ENCODE measurements at regions not wholly inside any gene's neighbourhood (a gene's known extent, or its start where the extent isn't known, plus 50 kb on each side); places are given as distances from the start of the nearest gene placed in this dataset.
"Not testable (repeated sequence)": the region's sequence is repeated elsewhere in the genome, so short reads cannot be mapped to it uniquely, and the experiment has no call there.

DNA sequence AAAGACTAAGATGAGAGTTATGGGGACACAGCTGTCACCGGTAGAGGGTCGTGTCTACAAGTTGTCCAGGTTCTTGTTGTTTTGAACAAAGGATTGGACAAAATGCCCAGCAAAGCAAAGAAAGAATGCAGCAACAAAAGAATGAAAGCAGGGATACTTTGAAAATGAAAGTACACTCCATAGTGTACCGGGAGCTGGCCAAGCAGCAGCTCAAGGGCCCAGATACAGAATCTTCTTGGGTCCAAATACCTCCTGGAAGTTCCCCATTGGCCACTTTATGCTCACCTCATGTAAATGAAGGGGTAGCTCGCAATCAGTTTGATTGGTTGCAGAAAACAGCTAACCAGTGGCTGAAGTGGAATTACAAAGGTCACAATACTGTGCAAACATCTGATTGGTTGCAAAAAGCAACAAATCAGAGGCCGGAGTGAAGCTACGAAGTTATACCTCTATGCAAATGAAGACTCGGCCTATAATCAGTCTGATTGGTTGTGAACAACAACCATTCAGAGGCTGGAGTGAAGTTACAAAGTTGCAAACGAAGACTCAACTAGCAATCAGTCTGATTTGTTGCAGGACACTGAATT, 474.9 kb upstream of the TMEFF2 start:
- no peak for DNase-seq (ENCODE audit: low spot score)
- Histone ChIP-seq H3K36me3 (ENCODE audit: insufficient read depth, low read length) (no peaks in the 10 kb centered on the region), H2AFZ (ENCODE audit: low read length) (no peak overlapping the region)

GRCh38 chr2:192660555-192660954, 465.8 kb upstream of the TMEFF2 start:
- H3K9me2 ChIP-seq (ENCODE audit: insufficient read depth, low read length); H3K27ac ChIP-seq (ENCODE audit: low read depth, low read length, poor library complexity, severe bottlenecking); H2AFZ ChIP-seq (ENCODE audit: low read length); H3K4me2 ChIP-seq (ENCODE audit: low read length); H3K4me1 ChIP-seq (ENCODE audit: insufficient read depth, low read length, poor library complexity, severe bottlenecking); H4K20me1 ChIP-seq (ENCODE audit: insufficient read depth, low read length); CTCF ChIA-PET (ENCODE audit: unreplicated experiment); H3K9me3 ChIP-seq (ENCODE audit: low read length); H3K79me2 ChIP-seq (ENCODE audit: insufficient read depth, low read depth, low read length); intact Hi-C loops (cut with micrococcal nuclease; ENCODE audit: unreplicated experiment); BruUV-seq (replicated peaks); POLR2A ChIA-PET; H3K4me3 ChIP-seq (ENCODE audit: low read depth, low read length, poor library complexity, severe bottlenecking); H3K36me3 ChIP-seq (ENCODE audit: insufficient read depth, low read length); DNase-seq (ENCODE audit: low spot score): not testable (repeated sequence)

More for the DNA sequence above, 474.9 kb upstream of the TMEFF2 start:
- Histone ChIP-seq H3K79me2 (ENCODE audit: insufficient read depth, low read depth, low read length) (no peaks in the 10 kb centered on the region), H3K4me2 (ENCODE audit: low read length) (no peak overlapping the region), H3K4me3 (ENCODE audit: low read depth, low read length, poor library complexity, severe bottlenecking) (no peak overlapping the region), H3K27ac (ENCODE audit: low read depth, low read length, poor library complexity, severe bottlenecking) (no peak overlapping the region), H3K4me1 (ENCODE audit: insufficient read depth, low read length, poor library complexity, severe bottlenecking) (no peaks in the 10 kb centered on the region), H3K9me3 (ENCODE audit: low read length) (no peaks in the 10 kb centered on the region), H4K20me1 (ENCODE audit: insufficient read depth, low read length) (no peaks in the 10 kb centered on the region), H3K9me2 (ENCODE audit: insufficient read depth, low read length) (no peaks in the 10 kb centered on the region)
- TF ChIP-seq, protein P1, sequence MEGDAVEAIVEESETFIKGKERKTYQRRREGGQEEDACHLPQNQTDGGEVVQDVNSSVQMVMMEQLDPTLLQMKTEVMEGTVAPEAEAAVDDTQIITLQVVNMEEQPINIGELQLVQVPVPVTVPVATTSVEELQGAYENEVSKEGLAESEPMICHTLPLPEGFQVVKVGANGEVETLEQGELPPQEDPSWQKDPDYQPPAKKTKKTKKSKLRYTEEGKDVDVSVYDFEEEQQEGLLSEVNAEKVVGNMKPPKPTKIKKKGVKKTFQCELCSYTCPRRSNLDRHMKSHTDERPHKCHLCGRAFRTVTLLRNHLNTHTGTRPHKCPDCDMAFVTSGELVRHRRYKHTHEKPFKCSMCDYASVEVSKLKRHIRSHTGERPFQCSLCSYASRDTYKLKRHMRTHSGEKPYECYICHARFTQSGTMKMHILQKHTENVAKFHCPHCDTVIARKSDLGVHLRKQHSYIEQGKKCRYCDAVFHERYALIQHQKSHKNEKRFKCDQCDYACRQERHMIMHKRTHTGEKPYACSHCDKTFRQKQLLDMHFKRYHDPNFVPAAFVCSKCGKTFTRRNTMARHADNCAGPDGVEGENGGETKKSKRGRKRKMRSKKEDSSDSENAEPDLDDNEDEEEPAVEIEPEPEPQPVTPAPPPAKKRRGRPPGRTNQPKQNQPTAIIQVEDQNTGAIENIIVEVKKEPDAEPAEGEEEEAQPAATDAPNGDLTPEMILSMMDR (conservative IDR thresholded peaks at IDR 0.05; ENCODE audit: low read length) = no peak
- no peak for TF ChIP-seq EZH2phosphoT487 (IDR thresholded peaks at IDR 0.05; ENCODE audit: borderline replicate concordance, low read depth, low read length)
- no TSS peak for BruUV-seq (replicated peaks)
- ChIA-PET CTCF (ENCODE audit: unreplicated experiment) (no interaction called here), POLR2A (no interaction called here)
- intact Hi-C loops (cut with micrococcal nuclease; ENCODE audit: unreplicated experiment) = no loop called here

DNA sequence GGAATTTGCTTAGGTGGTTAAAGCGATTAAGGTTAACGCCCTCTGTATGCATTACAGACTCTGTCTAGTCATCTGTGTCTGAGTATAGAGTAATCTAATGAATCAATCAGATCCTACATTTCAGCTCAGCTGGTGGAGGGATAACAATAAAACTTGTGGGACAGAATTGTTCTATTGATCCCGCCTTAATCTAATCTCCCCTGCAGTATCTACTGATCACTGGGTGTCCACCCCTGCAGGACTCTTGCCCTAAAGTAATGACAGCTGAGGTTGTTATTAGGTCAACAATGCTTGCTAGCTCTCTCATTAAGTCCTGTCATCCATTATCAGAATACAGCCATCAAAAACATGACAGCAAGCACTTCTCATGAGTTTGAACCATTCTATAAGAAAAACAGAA, 462.6 kb upstream of the TMEFF2 start:
- Histone ChIP-seq H3K9me3 (ENCODE audit: low read length) (no peaks in the 10 kb centered on the region), H4K20me1 (ENCODE audit: insufficient read depth, low read length) (no peaks in the 10 kb centered on the region), H3K27ac (ENCODE audit: low read depth, low read length, poor library complexity, severe bottlenecking) (no peak overlapping the region), H3K79me2 (ENCODE audit: insufficient read depth, low read depth, low read length) (no peaks in the 10 kb centered on the region), H3K4me3 (ENCODE audit: low read depth, low read length, poor library complexity, severe bottlenecking) (no peak overlapping the region), H3K4me1 (ENCODE audit: insufficient read depth, low read length, poor library complexity, severe bottlenecking) (no peaks in the 10 kb centered on the region), H3K36me3 (ENCODE audit: insufficient read depth, low read length) (no peaks in the 10 kb centered on the region), H3K4me2 (ENCODE audit: low read length) (no peak overlapping the region), H2AFZ (ENCODE audit: low read length) (no peak overlapping the region), H3K9me2 (ENCODE audit: insufficient read depth, low read length) (no peaks in the 10 kb centered on the region)
- intact Hi-C loops (cut with micrococcal nuclease; ENCODE audit: unreplicated experiment) = no loop called here
- POLR2A ChIA-PET = interaction anchor here (0.9 kb wide), 1 partner anchor 8 kb away, joined by 3 read pairs; no protein-coding TSS in a partner anchor
- TF ChIP-seq EZH2phosphoT487 (IDR thresholded peaks at IDR 0.05; ENCODE audit: borderline replicate concordance, low read depth, low read length) = no peak
- TF ChIP-seq, protein P1 (conservative IDR thresholded peaks at IDR 0.05; ENCODE audit: low read length) = no peak
- DNase-seq (ENCODE audit: low spot score) = no peak
- CTCF ChIA-PET (ENCODE audit: unreplicated experiment) = no interaction called here
- no TSS peak for BruUV-seq (replicated peaks)
